WI38 (cell line): ENCODE measurements at regions not wholly inside any gene's neighbourhood (a gene's known extent, or its start where the extent isn't known, plus 50 kb on each side); places are given as distances from the start of the nearest gene placed in this dataset.

Experiments used
- H3K4me3 ChIP-seq: 2 replicates; pipeline ENCODE4 v1.5.1; 2011; ENCODE audit warnings: low read depth, mild to moderate bottlenecking, control low read depth, low read length
- TF ChIP-seq, protein P1 (sequence below): IDR thresholded peaks from 2 replicates; pipeline ENCODE4 v1.5.1; 2012; ENCODE audit warnings: low read depth, mild to moderate bottlenecking, control low read depth, low read length

DNA sequence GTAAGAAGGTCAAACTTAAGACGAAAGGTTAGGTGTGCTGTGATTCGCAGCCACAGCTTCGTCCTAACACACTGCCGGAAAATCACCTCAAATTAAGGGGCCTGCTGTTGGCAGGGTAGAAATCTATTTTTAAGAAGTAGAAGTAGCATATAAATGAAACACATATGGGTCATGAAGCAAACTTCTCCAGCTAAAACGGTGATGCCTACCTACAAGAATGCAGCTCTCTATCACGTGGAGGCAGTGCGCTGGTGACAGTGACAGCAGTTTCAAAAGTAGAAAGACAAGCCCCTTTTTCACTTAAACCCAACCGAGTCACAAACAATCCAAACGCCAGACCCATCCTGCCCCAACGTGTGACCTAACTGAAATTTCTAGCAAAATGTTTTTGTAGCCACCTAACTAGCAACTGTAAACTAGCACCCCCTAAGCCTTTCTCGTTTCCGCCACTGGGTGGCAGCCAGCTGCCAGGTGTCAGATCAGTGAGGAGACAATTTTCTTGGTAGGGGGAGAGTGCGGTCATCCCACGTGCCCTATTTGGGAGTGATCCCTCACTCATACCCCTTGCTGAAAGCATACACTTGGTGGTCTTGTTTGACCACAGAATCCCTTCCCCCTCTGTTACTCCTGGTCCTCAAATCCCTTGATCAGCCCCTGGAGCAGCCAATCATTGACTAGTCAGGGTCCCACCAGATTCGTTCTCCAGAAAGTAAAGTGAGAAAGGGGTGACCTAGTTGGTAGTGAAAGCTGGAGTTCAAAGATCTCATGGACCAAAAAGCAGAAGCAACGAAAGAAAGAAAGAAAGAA is 71.8 kb upstream of the MAMDC2 start:
- TF ChIP-seq, protein P1, sequence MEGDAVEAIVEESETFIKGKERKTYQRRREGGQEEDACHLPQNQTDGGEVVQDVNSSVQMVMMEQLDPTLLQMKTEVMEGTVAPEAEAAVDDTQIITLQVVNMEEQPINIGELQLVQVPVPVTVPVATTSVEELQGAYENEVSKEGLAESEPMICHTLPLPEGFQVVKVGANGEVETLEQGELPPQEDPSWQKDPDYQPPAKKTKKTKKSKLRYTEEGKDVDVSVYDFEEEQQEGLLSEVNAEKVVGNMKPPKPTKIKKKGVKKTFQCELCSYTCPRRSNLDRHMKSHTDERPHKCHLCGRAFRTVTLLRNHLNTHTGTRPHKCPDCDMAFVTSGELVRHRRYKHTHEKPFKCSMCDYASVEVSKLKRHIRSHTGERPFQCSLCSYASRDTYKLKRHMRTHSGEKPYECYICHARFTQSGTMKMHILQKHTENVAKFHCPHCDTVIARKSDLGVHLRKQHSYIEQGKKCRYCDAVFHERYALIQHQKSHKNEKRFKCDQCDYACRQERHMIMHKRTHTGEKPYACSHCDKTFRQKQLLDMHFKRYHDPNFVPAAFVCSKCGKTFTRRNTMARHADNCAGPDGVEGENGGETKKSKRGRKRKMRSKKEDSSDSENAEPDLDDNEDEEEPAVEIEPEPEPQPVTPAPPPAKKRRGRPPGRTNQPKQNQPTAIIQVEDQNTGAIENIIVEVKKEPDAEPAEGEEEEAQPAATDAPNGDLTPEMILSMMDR, result peak; percentile 86
- no peak overlapping the region for H3K4me3 ChIP-seq

DNA sequence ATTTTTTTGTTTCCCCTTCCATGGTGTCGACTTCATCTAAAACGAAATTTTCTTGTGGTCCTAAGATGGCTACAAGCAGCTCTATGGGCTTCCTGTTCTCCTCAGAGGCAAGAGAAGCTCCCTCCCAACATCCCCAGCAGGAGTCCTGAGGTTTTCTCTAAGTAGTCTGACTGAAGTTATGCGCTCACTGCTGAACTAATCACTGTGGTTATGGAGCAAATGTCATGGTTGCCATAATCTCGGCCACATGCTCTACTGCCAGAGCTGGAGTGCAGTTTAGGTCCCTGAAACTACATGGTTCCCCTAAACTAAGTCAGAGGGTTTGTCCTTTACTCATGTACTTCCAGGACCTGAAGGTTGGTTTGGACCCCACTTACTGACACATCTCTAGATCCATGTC is 68.0 kb upstream of the MAMDC2 start:
- no peak overlapping the region for H3K4me3 ChIP-seq
- TF ChIP-seq, protein P1, result no peak

DNA sequence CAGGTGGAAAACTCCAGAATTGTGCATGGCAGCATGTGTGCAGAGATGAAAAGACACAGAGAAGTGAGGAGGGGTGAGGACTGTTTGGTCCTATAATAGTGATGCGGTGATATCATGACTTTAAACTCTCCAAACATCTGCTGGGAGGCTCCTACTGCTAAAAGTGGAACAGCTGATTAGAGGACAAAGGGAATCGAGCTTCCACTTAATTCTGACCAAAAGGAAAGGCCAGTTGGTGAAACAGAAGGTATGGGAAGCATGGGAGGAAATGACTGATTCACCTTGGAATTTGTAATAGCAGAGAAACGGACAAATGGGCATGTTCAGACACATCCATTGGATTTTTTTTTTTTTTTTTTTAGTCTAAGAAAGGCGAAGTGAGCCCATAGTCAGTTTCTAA is 67.5 kb upstream of the MAMDC2 start:
- TF ChIP-seq, protein P1, result no peak

DNA sequence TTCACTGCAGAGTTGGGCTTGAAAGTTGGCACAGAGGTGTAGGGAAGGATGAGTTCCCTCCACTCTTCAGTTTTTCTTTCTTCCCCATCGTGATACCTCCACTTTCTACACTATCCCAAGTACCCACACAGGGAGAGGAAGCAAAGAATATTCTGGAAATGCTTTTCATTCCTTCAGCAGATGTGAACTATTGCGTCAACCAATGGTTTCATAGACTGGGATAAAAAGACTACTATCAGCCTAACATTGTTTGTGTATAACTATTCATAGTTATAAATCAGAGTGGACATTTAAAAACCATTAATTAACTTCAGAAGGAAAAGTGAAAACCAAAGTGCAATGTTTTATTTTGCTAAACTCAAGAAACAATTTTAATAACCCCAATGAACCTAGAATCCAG is 63.6 kb upstream of the MAMDC2 start:
- TF ChIP-seq, protein P1, result no peak

More for the DNA sequence above, 67.5 kb upstream of the MAMDC2 start:
- H3K4me3 ChIP-seq, result no peak overlapping the region

DNA sequence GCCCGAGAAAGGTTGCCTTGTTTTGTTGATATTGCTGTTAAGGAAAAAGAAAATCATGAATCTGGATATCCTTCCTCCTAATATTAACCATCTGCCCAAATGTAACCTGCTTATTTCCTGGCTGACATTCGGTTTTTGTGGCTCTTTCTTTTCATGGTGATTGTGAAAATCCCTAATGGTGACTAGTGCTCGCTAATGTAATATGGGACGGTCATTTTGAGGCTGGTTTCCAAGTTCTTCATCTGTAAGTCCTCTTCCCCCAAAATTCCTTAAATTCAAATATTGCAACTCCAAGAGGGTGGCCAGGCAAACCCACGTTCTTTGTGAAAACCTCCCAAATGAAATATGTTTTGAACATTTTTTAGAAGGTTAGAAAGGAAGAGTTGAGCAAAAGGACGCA is 63.1 kb upstream of the MAMDC2 start:
- TF ChIP-seq, protein P1, result no peak
- no peak overlapping the region for H3K4me3 ChIP-seq

More for the DNA sequence above, 63.6 kb upstream of the MAMDC2 start:
- H3K4me3 ChIP-seq, result no peak overlapping the region

DNA sequence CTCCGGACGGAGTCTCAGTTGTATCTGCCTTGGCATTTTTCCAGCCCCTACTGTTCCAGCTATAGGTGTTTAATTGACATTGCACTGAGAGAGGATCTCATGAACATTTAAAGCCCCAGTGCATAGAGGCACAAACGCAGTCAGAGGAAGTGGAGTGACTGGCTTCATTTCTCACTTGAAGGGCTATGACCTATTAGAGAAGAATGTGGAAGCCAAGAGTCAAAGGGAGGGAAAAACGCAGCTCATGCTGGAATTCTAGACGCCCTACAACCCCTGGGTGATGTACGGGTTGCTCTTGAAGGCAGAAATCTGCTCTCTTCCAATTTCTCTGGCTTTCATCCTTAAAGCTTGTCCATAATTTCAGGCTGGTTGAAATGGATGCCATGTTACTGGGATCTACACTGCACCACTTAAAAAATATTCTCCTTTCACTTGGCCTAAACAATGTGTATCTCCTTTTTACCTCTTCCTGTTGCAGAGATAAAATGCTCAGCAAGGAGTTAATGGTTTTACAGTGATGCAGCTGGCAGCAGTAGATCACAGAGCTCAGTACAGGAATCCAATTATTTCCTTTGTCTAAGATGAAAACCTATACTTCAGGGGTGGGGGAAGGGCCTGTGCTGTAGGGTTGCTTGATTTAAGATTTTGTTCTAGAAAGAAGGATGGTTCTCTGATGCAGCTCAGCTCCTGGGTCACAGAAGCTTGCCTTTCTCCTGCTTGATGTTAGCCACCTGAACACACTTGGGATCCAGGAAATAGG is 61.8 kb upstream of the MAMDC2 start:
- TF ChIP-seq, protein P1, result no peak
- H3K4me3 ChIP-seq, result no peak overlapping the region

DNA sequence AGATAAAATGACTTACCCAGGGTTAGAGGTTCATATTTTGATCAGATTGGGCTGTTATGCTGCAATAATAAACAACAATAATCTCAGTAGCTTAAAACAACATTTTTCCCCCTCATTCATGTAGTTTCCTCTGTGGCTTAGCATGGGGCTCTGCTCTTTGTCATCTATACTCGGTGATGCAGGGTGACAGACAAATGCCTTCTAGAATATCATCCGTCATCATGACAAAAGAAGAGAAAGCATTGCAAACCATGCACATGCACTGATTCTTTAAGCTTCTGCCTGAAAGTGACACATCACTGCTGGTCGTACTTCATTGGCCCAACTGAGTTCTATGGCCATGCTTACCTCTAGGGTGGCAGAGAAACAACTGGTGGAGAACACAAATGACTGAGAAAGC is 58.8 kb upstream of the MAMDC2 start:
- no peak overlapping the region for H3K4me3 ChIP-seq
- TF ChIP-seq, protein P1, result no peak
